NCI-H2081 (cell line): ENCODE measurements at regions not wholly inside any gene's neighbourhood (a gene's known extent, or its start where the extent isn't known, plus 50 kb on each side); places are given as distances from the start of the nearest gene placed in this dataset.

ENCODE experiments used
- DNase-seq, 2 experiments: peaks; one replicate each; lab custom pipeline; 2025; lab: John Stamatoyannopoulos, UW

DNA sequence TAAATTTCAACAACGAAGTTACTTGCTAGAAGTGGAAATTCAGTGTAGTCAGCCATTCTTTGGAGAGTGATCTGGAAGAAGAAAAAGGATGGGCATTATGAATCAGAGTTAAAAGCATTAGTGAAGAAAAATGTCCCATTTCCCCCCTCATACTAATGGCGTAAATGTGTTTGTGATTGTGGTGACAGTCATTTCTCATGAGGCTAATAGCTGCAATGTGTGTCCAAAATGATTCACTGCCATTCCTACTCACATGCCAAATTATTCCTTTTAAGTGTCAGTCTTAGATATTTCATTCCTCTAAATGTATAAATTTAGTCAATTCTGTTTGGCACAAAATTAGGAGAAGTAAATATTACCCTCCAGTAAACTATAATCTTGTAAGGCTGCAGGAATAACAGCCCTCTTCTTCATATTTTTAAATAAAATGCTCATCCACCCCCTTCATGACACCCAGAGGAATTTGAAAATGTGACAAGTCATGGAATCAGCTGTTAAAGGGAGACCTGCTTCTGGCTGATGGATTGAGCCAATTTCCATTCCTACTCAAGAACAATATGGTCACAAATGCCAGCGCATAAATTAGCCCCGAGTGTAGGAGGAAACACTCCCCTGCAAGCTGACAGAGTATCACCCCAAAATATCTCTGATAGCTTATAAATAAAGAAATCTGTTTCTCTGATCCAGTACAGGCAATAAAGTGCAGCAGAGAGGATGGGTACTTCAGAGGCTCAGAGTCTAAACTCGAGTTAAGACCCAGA, 912.3 kb upstream of the SEL1L start:
- no peak for DNase-seq

- peak in 1 of 2 experiments; percentile 11 for DNase-seq
Observed at GRCh38 chr14:82447586-82447985, 913.9 kb upstream of the SEL1L start.

DNA sequence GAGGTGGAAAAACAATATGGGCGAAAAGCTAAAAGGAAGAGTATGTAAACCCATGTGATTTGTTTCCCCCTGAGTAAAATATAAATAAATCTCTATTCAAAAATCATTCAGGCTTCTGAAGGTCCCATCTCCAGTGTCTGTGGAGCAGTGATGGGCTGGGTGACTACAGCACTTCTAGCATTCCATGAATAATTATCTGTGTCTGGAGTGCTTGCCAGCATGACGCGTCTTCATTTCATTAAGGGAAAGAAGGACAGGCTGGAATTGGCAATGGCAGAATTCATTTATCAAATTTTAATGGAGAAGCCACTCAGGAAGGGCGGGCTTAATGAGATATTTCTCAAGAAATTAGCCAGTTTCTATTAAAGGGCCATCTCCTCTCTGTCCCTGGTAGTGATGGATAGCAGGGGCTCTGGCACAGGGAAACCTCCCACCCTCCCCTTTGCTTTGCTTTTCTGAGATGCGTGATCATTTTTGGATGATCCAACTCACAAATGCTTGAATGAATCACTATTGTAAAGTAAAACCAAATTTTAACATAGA, 916.3 kb upstream of the SEL1L start:
- DNase-seq, result no peak

GRCh38 chr14:82451675-82452074, 918.0 kb upstream of the SEL1L start:
- DNase-seq, result no peak

DNA sequence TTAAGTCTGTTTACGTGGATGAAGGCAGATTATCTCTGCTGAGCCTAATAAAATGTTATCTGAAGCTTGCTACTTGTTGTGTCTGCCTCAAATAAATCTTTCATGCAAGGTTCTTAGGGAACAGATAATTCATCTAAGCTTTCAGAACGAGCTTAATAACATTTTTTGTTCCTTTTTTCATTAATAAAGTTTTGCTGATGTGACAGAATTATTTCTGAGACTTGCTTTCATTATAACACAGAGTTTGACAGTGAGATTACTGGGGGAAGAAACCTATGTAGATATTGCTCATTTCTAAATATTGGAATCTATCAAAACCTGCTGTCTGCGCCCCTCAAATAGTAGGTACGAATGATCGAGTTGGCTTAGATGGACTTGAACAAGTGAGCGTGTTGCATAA, 948.7 kb upstream of the SEL1L start:
- DNase-seq, result no peak

GRCh38 chr14:82488473-82488872, 954.8 kb upstream of the SEL1L start:
- no peak for DNase-seq

DNA sequence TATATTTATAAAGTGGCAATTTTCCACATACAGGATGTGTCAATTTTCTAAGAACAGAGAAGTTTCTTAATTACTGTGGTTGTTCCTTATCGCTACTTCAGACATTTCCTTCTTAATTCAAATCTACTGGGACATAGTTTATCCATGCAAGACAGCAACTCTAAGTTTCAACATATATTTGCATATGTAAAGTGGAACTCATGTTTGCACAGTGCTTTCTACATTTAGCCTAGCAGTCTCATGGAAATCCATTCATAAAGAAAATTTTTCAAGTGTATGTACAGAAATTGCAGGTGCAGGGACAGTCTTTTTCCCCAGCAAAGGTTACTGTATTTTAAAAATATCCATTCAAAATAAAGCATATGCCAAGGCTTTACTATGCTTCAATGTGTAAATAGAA, 956.7 kb upstream of the SEL1L start:
- peak in 1 of 2 experiments; percentile 0 for DNase-seq

DNA sequence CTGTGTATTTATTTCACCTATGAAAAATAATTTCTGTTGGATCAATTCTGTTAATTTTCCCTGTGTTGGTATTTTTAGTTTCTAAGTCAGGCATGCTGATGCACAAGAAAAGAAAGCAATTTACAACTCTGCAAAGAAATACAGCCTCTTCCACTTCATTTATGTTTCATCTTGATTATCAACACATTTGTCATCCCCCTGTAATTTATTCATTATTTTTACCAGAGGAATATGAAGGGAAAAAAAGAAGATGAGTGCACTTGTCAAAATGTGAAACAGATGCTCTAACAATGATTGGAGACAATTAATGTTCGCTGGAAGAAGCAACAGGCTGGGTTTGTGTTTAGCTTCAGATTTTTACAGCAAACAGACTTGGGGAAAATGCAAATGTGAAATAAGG, 958.5 kb upstream of the SEL1L start:
- no peak for DNase-seq

- DNase-seq, result no peak
Observed at GRCh38 chr14:82500222-82500621, 966.6 kb upstream of the SEL1L start.

DNA sequence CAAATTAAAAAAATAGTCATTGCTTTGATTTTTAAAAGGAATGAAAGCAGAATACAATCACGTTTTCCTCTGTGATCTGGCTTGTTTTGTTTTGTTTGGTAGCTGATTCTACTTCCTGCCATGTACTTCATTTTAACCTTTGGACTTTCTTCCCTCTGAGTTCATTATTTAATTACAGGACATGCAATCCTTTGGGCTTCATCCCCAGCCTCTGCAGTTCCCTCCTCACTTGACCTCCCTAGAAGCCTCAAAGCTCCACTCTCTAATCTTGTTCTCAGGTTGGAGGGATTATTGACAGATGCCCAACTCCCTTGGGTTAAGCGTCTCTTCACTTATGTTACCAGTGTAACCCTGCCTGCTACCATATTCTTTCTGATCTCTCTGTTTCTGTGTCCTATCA, 967.9 kb upstream of the SEL1L start:
- DNase-seq, result no peak

DNA sequence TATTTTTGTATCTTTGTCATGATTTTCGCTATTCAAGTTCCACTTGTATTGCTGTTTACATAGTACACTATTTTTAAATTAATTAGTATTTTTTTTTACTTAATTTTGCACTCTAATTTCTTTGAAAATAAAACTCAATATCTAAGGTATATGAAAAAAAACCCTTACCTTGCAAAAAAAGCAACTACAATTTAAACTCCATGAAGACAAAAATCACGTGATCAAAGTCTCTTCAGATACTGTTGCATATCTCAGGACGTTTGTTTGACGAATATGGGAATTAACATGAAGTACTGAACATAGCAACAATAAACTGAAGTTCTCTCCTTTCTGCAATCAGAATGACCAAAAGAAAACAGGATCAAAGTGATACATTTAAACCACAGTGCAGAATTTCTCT, 968.4 kb upstream of the SEL1L start:
- no peak for DNase-seq

DNA sequence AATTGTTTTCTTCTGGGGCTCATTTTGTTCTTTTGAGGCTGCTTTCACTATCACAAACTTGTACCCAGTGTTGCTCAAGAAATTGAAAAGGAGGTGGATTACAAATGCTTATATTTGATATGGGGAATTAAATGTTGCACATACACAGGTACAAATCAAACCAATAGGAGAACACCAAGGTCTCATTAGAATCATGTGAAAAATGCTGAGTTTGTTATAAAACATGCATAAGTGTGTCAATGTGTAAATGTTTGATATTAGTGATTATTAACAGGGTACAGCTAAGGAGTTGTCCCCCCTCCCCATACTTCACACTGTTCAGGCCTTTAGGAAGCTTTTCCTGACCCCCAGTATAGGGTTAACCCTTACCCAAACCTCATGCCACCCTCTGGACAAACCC, 971.2 kb upstream of the SEL1L start:
- no peak for DNase-seq

GRCh38 chr14:82510007-82510406, 976.4 kb upstream of the SEL1L start:
- DNase-seq, result no peak

DNA sequence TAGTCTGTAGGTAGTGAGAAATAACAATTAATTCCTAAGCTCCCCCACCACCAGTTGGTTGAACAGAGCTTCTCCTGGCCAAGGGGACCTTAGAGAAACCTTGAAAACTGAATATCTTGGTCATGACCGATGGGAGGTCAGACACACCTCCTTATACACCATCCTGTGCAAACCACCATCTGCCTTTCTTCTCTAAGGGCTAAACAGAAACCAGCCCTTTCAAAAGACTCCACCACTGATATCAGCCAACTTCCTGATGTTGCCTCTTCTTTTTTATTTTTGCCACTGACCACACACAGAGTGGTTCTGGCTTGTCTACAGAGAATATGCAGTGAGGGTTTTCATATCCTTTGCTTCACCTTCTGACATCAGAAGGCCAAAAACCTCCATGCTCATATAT, 977.7 kb upstream of the SEL1L start:
- DNase-seq, result no peak

GRCh38 chr14:82520765-82521164, 987.1 kb upstream of the SEL1L start:
- no peak for DNase-seq

DNA sequence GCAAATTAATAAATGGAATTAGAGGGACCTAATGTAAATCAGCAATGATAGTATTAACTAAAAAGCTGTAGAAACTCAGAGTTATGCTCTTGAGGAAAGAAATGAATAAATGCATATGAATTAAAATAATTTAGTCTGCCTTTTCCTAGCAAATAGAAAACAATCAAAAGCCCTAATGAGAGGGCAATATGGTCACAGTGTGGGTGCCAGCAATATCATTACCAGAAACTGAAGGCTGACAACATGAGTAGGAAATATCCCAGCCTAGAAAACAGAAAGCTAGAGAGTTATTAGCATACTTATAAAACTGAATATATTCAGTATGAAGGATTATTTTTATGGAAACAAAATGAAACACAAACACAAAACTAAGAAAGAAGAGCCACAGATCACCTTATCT, 987.5 kb upstream of the SEL1L start:
- DNase-seq, result no peak

- DNase-seq, result peak in 1 of 2 experiments; percentile 16
Observed at GRCh38 chr14:82528016-82528415, 994.4 kb upstream of the SEL1L start.

GRCh38 chr14:82533351-82533750, 999.7 kb upstream of the SEL1L start:
- peak in 1 of 2 experiments; percentile 3 for DNase-seq

GRCh38 chr14:82536566-82536965, 1002.9 kb upstream of the SEL1L start:
- DNase-seq, result no peak

- peak in 1 of 2 experiments; percentile 19 for DNase-seq
Observed at GRCh38 chr14:82537831-82538230, 1004.2 kb upstream of the SEL1L start.

DNA sequence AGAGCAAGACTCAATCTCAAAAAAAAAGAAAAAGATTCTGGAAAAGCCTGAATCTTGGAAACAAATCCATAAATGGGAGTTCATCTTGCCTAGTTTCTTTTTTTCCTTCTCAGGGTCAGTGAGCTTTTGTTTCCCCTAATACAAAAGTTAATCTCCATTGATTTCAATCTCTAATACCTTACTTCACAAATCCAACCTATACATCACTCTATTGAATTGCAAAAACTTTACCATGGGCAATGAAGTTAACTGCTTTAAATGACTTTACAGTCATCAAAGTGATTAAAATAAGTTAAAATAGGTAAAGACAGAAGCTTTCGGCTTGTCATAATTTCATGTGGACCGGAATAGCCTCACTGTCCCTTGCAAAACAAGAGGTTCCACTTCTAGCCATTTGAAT, 1012.7 kb upstream of the SEL1L start:
- no peak for DNase-seq

DNA sequence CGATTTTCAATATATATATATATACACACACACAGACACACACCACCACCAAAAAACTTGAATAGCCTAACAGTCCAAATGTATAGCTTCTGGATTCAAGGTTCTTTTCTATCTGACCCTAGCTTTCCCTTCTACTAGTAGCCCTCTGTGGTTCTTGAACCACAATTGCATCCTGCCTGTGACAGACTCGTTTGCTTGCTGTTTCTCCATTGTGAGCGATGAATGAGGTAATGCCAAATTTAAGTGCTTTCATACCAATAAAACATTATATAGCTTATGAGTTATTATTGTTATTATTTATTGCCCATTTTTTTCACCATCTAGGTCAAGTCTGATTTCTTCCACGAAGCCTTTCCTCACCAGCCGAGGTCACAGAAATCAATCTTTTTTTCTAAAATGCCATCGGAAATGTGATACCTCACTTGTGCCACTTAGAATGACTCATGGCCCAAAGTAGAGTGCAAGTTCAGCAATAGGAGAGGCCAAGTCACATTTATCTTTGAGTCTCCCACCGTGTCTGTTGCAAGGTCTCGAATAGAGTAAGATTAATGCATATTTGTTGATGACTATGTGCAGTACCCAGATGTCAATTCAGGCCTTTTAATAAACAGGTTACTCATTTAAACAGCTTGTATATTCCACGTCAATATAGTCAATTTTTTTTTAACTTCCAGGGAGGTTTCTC, 1015.8 kb upstream of the SEL1L start:
- DNase-seq, result no peak

- DNase-seq, result no peak
Observed at GRCh38 chr14:82562881-82563280, 1029.2 kb upstream of the SEL1L start.
